Right lobe of liver (tissue), 4 donors: ENCODE measurements at regions not wholly inside any gene's neighbourhood (a gene's known extent, or its start where the extent isn't known, plus 50 kb on each side); places are given as distances from the start of the nearest gene placed in this dataset.

Source experiments
- CTCF ChIP-seq, 4 donors: fragments of 200-600 bp in 3 of 4; fragments of 450-650 bp in 1 of 4; IDR thresholded peaks; one replicate each; pipeline versions ENCODE4 v1.5.1 to v1.8.0; 2016 to 2022; ENCODE audit warnings: antibody characterized with exemption in 4 of 4, mild to moderate bottlenecking in 2 of 4
- POLR2A ChIP-seq: fragments of 450-650 bp; IDR thresholded peaks from one replicate; pipeline ENCODE4 v1.6.1; 2017; ENCODE audit warnings: antibody characterized with exemption, mild to moderate bottlenecking
- donor health status: DM: no; HTN: no; CAD: no.
- donor health status: DM: no; HTN: no; CAD: no.
- donor health status: DM: no; HTN: yes; CAD: no.

- TF ChIP-seq CTCF (IDR thresholded peaks at IDR 0.05) (no peak), POLR2A (no peak)
Observed at GRCh38 chr2:103145739-103146138, 383.9 kb downstream of the TMEM182 start.
